Uterus (tissue), 3 donors: ENCODE measurements at regions not wholly inside any gene's neighbourhood (a gene's known extent, or its start where the extent isn't known, plus 50 kb on each side); places are given as distances from the start of the nearest gene placed in this dataset.
A peak's percentile ranks its signal among the peaks of the same experiment; 100 is the strongest.

Source experiments
- DNase-seq, 2 donors: peaks; one replicate each; pipeline ENCODE4 v3.0.0-alpha.2; 2019 to 2020
- H3K27ac ChIP-seq, 2 donors: fragments of 200-600 bp; sonication (generic); 1 replicate in 1 of 2; 2 replicates in 1 of 2; pipeline ENCODE4 v1.5.1; 2016 to 2018
- H3K27me3 ChIP-seq, 2 donors: fragments of 200-600 bp; sonication (generic); one replicate each; pipeline ENCODE4 v1.5.1; 2018 to 2019; ENCODE audit warnings: control low read depth in 1 of 2
- H3K36me3 ChIP-seq, 2 donors: fragments of 200-600 bp; sonication (generic); one replicate each; pipeline ENCODE4 v1.5.1; 2019; ENCODE audit warnings: control low read depth in 1 of 2
- H3K4me1 ChIP-seq, 2 donors: fragments of 200-600 bp; sonication (generic); one replicate each; pipeline ENCODE4 v1.5.1; 2018 to 2019; ENCODE audit warnings: control low read depth in 1 of 2
- H3K4me3 ChIP-seq, 2 donors: fragments of 200-600 bp; sonication (generic); 1 replicate in 1 of 2; 2 replicates in 1 of 2; pipeline ENCODE4 v1.5.1; 2018 to 2019; ENCODE audit warnings: mild to moderate bottlenecking in 1 of 2
- H3K9me3 ChIP-seq, 2 donors: fragments of 200-600 bp; sonication (generic); one replicate each; pipeline ENCODE4 v1.5.1; 2019; ENCODE audit warnings: control low read depth in 1 of 2
- CTCF ChIP-seq, 4 experiments: fragments of 200-600 bp in 2 of 4; fragments of 450-650 bp in 2 of 4; sonication (generic) in 2 of 4; IDR thresholded peaks; one replicate each; pipeline ENCODE4 v1.5.1; 2016 to 2019; ENCODE audit warnings: antibody characterized with exemption in 4 of 4, mild to moderate bottlenecking in 2 of 4, moderate library complexity in 1 of 4
- POLR2A ChIP-seq, 2 donors: fragments of 450-650 bp; IDR thresholded peaks; one replicate each; pipeline ENCODE4 v1.6.1; 2016; ENCODE audit warnings: antibody characterized with exemption in 2 of 2, mild to moderate bottlenecking in 1 of 2, moderate library complexity in 1 of 2
- intact Hi-C: fragments of 100-400 bp; cut with DNase I; formaldehyde crosslinking; loops from one replicate; pipeline ENCODE4 v1.15.1; 2023; ENCODE audit warnings: low total_unique reads
- donor health status: DM: yes; HTN: yes; CAD: no.

- intact Hi-C loops = no loop called here
- DNase-seq = peak in 1 of 2 donors; percentile 17
- TF ChIP-seq CTCF (IDR thresholded peaks at IDR 0.05) (no peak), POLR2A (IDR thresholded peaks at IDR 0.05) (no peak)
Measured at GRCh38 chr5:90226433-90227099, 183.0 kb downstream of the CETN3 start.

GRCh38 chr5:90224342-90224741, 185.2 kb downstream of the CETN3 start:
- no peaks in the 10 kb centered on the region for H3K9me3 ChIP-seq
- intact Hi-C loops = no loop called here
- no peaks in the 10 kb centered on the region for H3K4me1 ChIP-seq
- no peak for DNase-seq
- no peaks in the 10 kb centered on the region for H3K36me3 ChIP-seq
- H3K4me3 ChIP-seq = no peak overlapping the region
- TF ChIP-seq CTCF (IDR thresholded peaks at IDR 0.05) (no peak), POLR2A (IDR thresholded peaks at IDR 0.05) (no peak)
- no peak overlapping the region for H3K27ac ChIP-seq
- no peaks in the 10 kb centered on the region for H3K27me3 ChIP-seq

More at GRCh38 chr5:90226433-90227099, 183.0 kb downstream of the CETN3 start:
- Histone ChIP-seq H3K36me3 (no peaks in the 10 kb centered on the region), H3K27me3 (no peaks in the 10 kb centered on the region), H3K4me3 (no peak overlapping the region), H3K4me1 (no peaks in the 10 kb centered on the region), H3K27ac (peak overlapping the region; percentile 72 to 76), H3K9me3 (no peaks in the 10 kb centered on the region)

GRCh38 chr5:90223756-90224155, 185.8 kb downstream of the CETN3 start:
- no peak overlapping the region for H3K27ac ChIP-seq
- no peaks in the 10 kb centered on the region for H3K9me3 ChIP-seq
- TF ChIP-seq CTCF (IDR thresholded peaks at IDR 0.05) (no peak), POLR2A (IDR thresholded peaks at IDR 0.05) (no peak)
- H3K4me3 ChIP-seq = no peak overlapping the region
- no peaks in the 10 kb centered on the region for H3K36me3 ChIP-seq
- H3K27me3 ChIP-seq = no peaks in the 10 kb centered on the region
- H3K4me1 ChIP-seq = no peaks in the 10 kb centered on the region
- intact Hi-C loops = no loop called here
- DNase-seq = no peak

GRCh38 chr5:90221951-90222350, 187.6 kb downstream of the CETN3 start:
- DNase-seq = no peak
- Histone ChIP-seq H3K4me3 (no peak overlapping the region), H3K4me1 (no peaks in the 10 kb centered on the region), H3K27ac (no peak overlapping the region), H3K36me3 (no peaks in the 10 kb centered on the region), H3K9me3 (no peaks in the 10 kb centered on the region), H3K27me3 (no peaks in the 10 kb centered on the region)
- intact Hi-C loops = no loop called here
- TF ChIP-seq CTCF (IDR thresholded peaks at IDR 0.05) (no peak), POLR2A (IDR thresholded peaks at IDR 0.05) (no peak)

GRCh38 chr5:90220554-90220953, 189.0 kb downstream of the CETN3 start:
- H3K27ac ChIP-seq = no peak overlapping the region
- no peak for TF ChIP-seq POLR2A (IDR thresholded peaks at IDR 0.05)
- TF ChIP-seq CTCF (IDR thresholded peaks at IDR 0.05) = no peak
- no peak overlapping the region for H3K4me3 ChIP-seq
- no peaks in the 10 kb centered on the region for H3K9me3 ChIP-seq
- DNase-seq = no peak
- H3K36me3 ChIP-seq = no peaks in the 10 kb centered on the region
- no peaks in the 10 kb centered on the region for H3K27me3 ChIP-seq
- intact Hi-C loops = no loop called here
- no peaks in the 10 kb centered on the region for H3K4me1 ChIP-seq
